ENCODE measurements at regions not wholly inside any gene's neighbourhood (a gene's known extent, or its start where the extent isn't known, plus 50 kb on each side); places are given as distances from the start of the nearest gene placed in this dataset.

GRCh38 chr1:29673669-29674626 lies 437.6 kb downstream of the PTPRU start:
- Histone ChIP-seq H3K36me3 (ENCODE audit: insufficient read depth, insufficient read length, low read length) (no peaks in the 10 kb centered on the region), H3K4me1 (ENCODE audit: insufficient read depth, insufficient read length) (peaks cover 8% of the 10 kb centered on the region), H3K27me3 (ENCODE audit: insufficient read depth, insufficient read length) (no peaks in the 10 kb centered on the region), H3K9me3 (ENCODE audit: insufficient read depth, low read length) (no peaks in the 10 kb centered on the region), H3K4me3 (ENCODE audit: insufficient read length, low read depth) (no peak overlapping the region), H3K9ac (ENCODE audit: insufficient read length, low read depth) (no peak overlapping the region)
- TF ChIP-seq ZNF274 (IDR thresholded peaks at IDR 0.05; ENCODE audit: low read depth, low read length) = no peak
- no peak for TF ChIP-seq YY1 (IDR thresholded peaks at IDR 0.05; ENCODE audit: insufficient read depth, insufficient read length)
- no peak for TF ChIP-seq SUZ12 (IDR thresholded peaks at IDR 0.05; ENCODE audit: extremely low read depth, insufficient read depth, insufficient read length)
- DNase-seq (ENCODE audit: low read depth, low spot score) = no peak

- no peak overlapping the region for H3K9ac ChIP-seq (ENCODE audit: insufficient read length, low read depth)
- no peaks in the 10 kb centered on the region for H3K27me3 ChIP-seq (ENCODE audit: insufficient read depth, insufficient read length)
- peaks cover 8% of the 10 kb centered on the region for H3K4me1 ChIP-seq (ENCODE audit: insufficient read depth, insufficient read length)
- no peak for DNase-seq (ENCODE audit: low read depth, low spot score)
- no peak overlapping the region for H3K4me3 ChIP-seq (ENCODE audit: insufficient read length, low read depth)
- no peaks in the 10 kb centered on the region for H3K9me3 ChIP-seq (ENCODE audit: insufficient read depth, low read length)
- TF ChIP-seq ZNF274 (IDR thresholded peaks at IDR 0.05; ENCODE audit: low read depth, low read length) = no peak
- no peaks in the 10 kb centered on the region for H3K36me3 ChIP-seq (ENCODE audit: insufficient read depth, insufficient read length, low read length)
Measured at GRCh38 chr1:29673228-29673500, 436.8 kb downstream of the PTPRU start.

GRCh38 chr1:29672416-29673227 lies 436.3 kb downstream of the PTPRU start:
- no peak for DNase-seq (ENCODE audit: low read depth, low spot score)
- H3K4me3 ChIP-seq (ENCODE audit: insufficient read length, low read depth) = no peak overlapping the region
- TF ChIP-seq ZNF274 (IDR thresholded peaks at IDR 0.05; ENCODE audit: low read depth, low read length) (no peak), SUZ12 (IDR thresholded peaks at IDR 0.05; ENCODE audit: extremely low read depth, insufficient read depth, insufficient read length) (no peak), YY1 (IDR thresholded peaks at IDR 0.05; ENCODE audit: insufficient read depth, insufficient read length) (no peak)
- no peaks in the 10 kb centered on the region for H3K36me3 ChIP-seq (ENCODE audit: insufficient read depth, insufficient read length, low read length)
- H3K9me3 ChIP-seq (ENCODE audit: insufficient read depth, low read length) = no peaks in the 10 kb centered on the region
- H3K9ac ChIP-seq (ENCODE audit: insufficient read length, low read depth) = no peak overlapping the region
- H3K4me1 ChIP-seq (ENCODE audit: insufficient read depth, insufficient read length) = peaks cover 8% of the 10 kb centered on the region
- no peaks in the 10 kb centered on the region for H3K27me3 ChIP-seq (ENCODE audit: insufficient read depth, insufficient read length)

GRCh38 chr1:29671446-29672356 lies 435.4 kb downstream of the PTPRU start:
- no peak for DNase-seq (ENCODE audit: low read depth, low spot score)

GRCh38 chr1:29670752-29671151 lies 434.4 kb downstream of the PTPRU start:
- Histone ChIP-seq H3K9ac (ENCODE audit: insufficient read length, low read depth) (no peak overlapping the region), H3K4me3 (ENCODE audit: insufficient read length, low read depth) (no peak overlapping the region), H3K4me1 (ENCODE audit: insufficient read depth, insufficient read length) (peaks cover 8% of the 10 kb centered on the region), H3K36me3 (ENCODE audit: insufficient read depth, insufficient read length, low read length) (no peaks in the 10 kb centered on the region), H3K27me3 (ENCODE audit: insufficient read depth, insufficient read length) (no peaks in the 10 kb centered on the region), H3K9me3 (ENCODE audit: insufficient read depth, low read length) (no peaks in the 10 kb centered on the region)
- TF ChIP-seq SUZ12 (IDR thresholded peaks at IDR 0.05; ENCODE audit: extremely low read depth, insufficient read depth, insufficient read length) = no peak
- no peak for DNase-seq (ENCODE audit: low read depth, low spot score)

More at GRCh38 chr1:29671446-29672356, 435.4 kb downstream of the PTPRU start:
- Histone ChIP-seq H3K36me3 (ENCODE audit: insufficient read depth, insufficient read length, low read length) (no peaks in the 10 kb centered on the region), H3K4me1 (ENCODE audit: insufficient read depth, insufficient read length) (peaks cover 8% of the 10 kb centered on the region), H3K4me3 (ENCODE audit: insufficient read length, low read depth) (no peak overlapping the region), H3K9me3 (ENCODE audit: insufficient read depth, low read length) (no peaks in the 10 kb centered on the region), H3K27me3 (ENCODE audit: insufficient read depth, insufficient read length) (no peaks in the 10 kb centered on the region), H3K9ac (ENCODE audit: insufficient read length, low read depth) (no peak overlapping the region)
- TF ChIP-seq ZNF274 (IDR thresholded peaks at IDR 0.05; ENCODE audit: low read depth, low read length) (no peak), YY1 (IDR thresholded peaks at IDR 0.05; ENCODE audit: insufficient read depth, insufficient read length) (no peak), SUZ12 (IDR thresholded peaks at IDR 0.05; ENCODE audit: extremely low read depth, insufficient read depth, insufficient read length) (no peak)

GRCh38 chr1:29669912-29670311 lies 433.6 kb downstream of the PTPRU start:
- Histone ChIP-seq H3K27me3 (ENCODE audit: insufficient read depth, insufficient read length) (no peaks in the 10 kb centered on the region), H3K36me3 (ENCODE audit: insufficient read depth, insufficient read length, low read length) (no peaks in the 10 kb centered on the region), H3K9me3 (ENCODE audit: insufficient read depth, low read length) (no peaks in the 10 kb centered on the region), H3K4me1 (ENCODE audit: insufficient read depth, insufficient read length) (peaks cover 11% of the 10 kb centered on the region), H3K4me3 (ENCODE audit: insufficient read length, low read depth) (no peak overlapping the region), H3K9ac (ENCODE audit: insufficient read length, low read depth) (no peak overlapping the region)
- no peak for DNase-seq (ENCODE audit: low read depth, low spot score)
- no peak for TF ChIP-seq ZNF274 (IDR thresholded peaks at IDR 0.05; ENCODE audit: low read depth, low read length)
- no peak for TF ChIP-seq YY1 (IDR thresholded peaks at IDR 0.05; ENCODE audit: insufficient read depth, insufficient read length)
- TF ChIP-seq SUZ12 (IDR thresholded peaks at IDR 0.05; ENCODE audit: extremely low read depth, insufficient read depth, insufficient read length) = no peak

Data from NT2/D1 (cell line).